Sigmoid colon (tissue), 6 donors: ENCODE measurements at regions not wholly inside any gene's neighbourhood (a gene's known extent, or its start where the extent isn't known, plus 50 kb on each side); places are given as distances from the start of the nearest gene placed in this dataset.

Source experiments
- DNase-seq: peaks from one replicate; pipeline ENCODE4 v3.0.0-alpha.2; 2019
- H3K27ac ChIP-seq, 4 donors: fragments of 200-600 bp; sonication (generic); one replicate each; pipeline ENCODE4 v1.5.1; 2016 to 2019; ENCODE audit warnings: mild to moderate bottlenecking in 1 of 4
- H3K27me3 ChIP-seq, 3 donors: fragments of 200-600 bp; sonication (generic); one replicate each; pipeline ENCODE4 v1.5.1; 2019; ENCODE audit warnings: mild to moderate bottlenecking in 1 of 3
- H3K36me3 ChIP-seq, 4 donors: fragments of 200-600 bp; sonication (generic); one replicate each; pipeline ENCODE4 v1.5.1; 2016 to 2019
- H3K4me1 ChIP-seq, 4 donors: fragments of 200-600 bp; sonication (generic); one replicate each; pipeline ENCODE4 v1.5.1; 2017 to 2019
- H3K4me3 ChIP-seq, 4 donors: fragments of 200-600 bp; sonication (generic); one replicate each; pipeline ENCODE4 v1.5.1; 2017 to 2019; ENCODE audit warnings: mild to moderate bottlenecking in 2 of 4, moderate library complexity in 1 of 4
- H3K9me3 ChIP-seq, 4 donors: fragments of 200-600 bp in 3 of 4; sonication (generic) in 3 of 4; one replicate each; pipeline versions ENCODE4 v1.5.1 to v1.6.1; 2013 to 2019
- CTCF ChIP-seq, 4 experiments: fragments of 450-650 bp in 3 of 4; fragments of 200-600 bp in 1 of 4; IDR thresholded peaks; one replicate each; pipeline ENCODE4 v1.5.1; 2016 to 2019; ENCODE audit warnings: antibody characterized with exemption in 4 of 4, mild to moderate bottlenecking in 3 of 4, moderate library complexity in 2 of 4
- EP300 ChIP-seq, 4 donors: sonication (generic); formaldehyde crosslinking; IDR thresholded peaks; one replicate each; pipeline ENCODE4 v1.6.1; 2017; ENCODE audit warnings: antibody characterized with exemption in 4 of 4
- POLR2A ChIP-seq, 2 donors: fragments of 450-650 bp; IDR thresholded peaks; one replicate each; pipeline ENCODE4 v1.6.1; 2016; ENCODE audit warnings: antibody characterized with exemption in 2 of 2, mild to moderate bottlenecking in 2 of 2, moderate library complexity in 2 of 2
- POLR2AphosphoS5 ChIP-seq, 4 donors: sonication (generic); formaldehyde crosslinking; IDR thresholded peaks; one replicate each; pipeline ENCODE4 v1.6.1; 2017; ENCODE audit warnings: antibody characterized with exemption in 4 of 4
- WGBS, 2 donors: extraction: QIAGEN DNeasy Blood & Tissue Kit; methylation state at CpG; one replicate each; pipeline ENCODE4 v1.1.7; 2013; 5-methylcytosine and 5-hydroxymethylcytosine counted together
- intact Hi-C: fragments of 100-400 bp; cut with DNase I; formaldehyde crosslinking; loops from one replicate; pipeline ENCODE4 v1.15.1; 2023
- donor health status: healthy with polysubstance abuse.
- donor health status: healthy.

DNA sequence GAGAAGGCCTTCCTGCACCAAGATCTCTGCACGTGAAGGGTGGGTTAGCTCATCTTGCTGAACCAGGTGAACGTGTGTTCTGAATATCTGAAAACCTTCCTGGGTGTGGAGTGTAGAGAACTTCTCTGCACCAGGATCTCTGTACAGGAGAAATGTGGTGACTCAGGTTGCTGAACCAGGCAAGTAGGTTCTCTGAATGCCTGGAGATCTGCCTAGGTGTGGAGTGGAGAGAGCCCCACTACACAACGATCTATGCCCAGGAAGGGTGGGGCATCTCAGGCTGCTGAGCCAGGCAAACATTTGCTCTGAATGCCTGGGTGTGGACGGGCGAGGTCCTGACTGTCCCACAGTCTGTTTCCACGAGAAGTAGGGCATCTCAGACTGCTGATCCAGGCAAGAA lies 1002.3 kb upstream of the KCND2 start:
- TF ChIP-seq POLR2AphosphoS5 (IDR thresholded peaks at IDR 0.05) (no peak), CTCF (IDR thresholded peaks at IDR 0.05) (no peak), POLR2A (IDR thresholded peaks at IDR 0.05) (no peak), EP300 (IDR thresholded peaks at IDR 0.05) (no peak)
- H3K27me3 ChIP-seq: no peaks in the 10 kb centered on the region
- H3K9me3 ChIP-seq: no peaks in the 10 kb centered on the region
- no peak for DNase-seq
- no peak overlapping the region for H3K27ac ChIP-seq
- H3K36me3 ChIP-seq: no peaks in the 10 kb centered on the region
- 35 to 73% methylated on average over 6 of the region's 6 CpGs for WGBS, 2 donors
- intact Hi-C loops: loop anchor here (10.0 kb wide), 1 partner anchor 1294 kb away; no protein-coding TSS in a partner anchor
- H3K4me3 ChIP-seq: no peak overlapping the region
- no peaks in the 10 kb centered on the region for H3K4me1 ChIP-seq

DNA sequence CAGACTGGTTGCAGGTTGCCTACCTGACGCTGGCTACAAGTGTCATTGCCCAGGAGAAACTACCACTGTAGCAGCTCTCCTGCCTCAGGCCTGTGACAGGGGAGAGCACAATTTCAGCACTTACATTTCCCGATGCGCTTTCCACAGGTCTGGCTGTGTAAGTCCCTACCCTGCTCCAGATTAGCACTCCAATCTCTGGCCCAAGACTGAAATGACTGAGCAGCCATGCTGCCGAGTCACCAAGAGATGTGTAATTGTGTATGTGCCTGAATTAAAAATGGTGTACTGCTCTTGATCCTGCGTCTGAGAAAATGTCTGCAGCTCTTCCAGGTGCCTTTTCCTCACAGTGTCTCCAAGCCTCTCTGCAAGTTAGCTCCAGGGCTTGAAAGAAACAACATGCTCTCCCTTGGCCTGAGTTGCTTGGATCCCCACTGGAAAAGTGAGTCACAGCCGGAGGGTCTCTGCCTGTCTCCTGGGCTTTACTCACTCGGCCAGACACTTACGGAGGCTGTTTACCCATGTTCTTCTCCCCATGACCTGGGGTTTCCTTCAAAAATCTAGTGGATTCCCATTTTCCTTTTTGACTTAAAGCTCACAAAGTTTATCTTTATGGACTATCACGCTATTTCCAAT lies 1001.7 kb upstream of the KCND2 start:
- no peak for TF ChIP-seq EP300 (IDR thresholded peaks at IDR 0.05)
- TF ChIP-seq CTCF (IDR thresholded peaks at IDR 0.05): no peak
- no peak for TF ChIP-seq POLR2AphosphoS5 (IDR thresholded peaks at IDR 0.05)
- no peak for TF ChIP-seq POLR2A (IDR thresholded peaks at IDR 0.05)
- Histone ChIP-seq H3K4me3 (no peak overlapping the region), H3K27ac (no peak overlapping the region), H3K27me3 (no peaks in the 10 kb centered on the region), H3K4me1 (no peaks in the 10 kb centered on the region), H3K9me3 (no peaks in the 10 kb centered on the region), H3K36me3 (no peaks in the 10 kb centered on the region)
- intact Hi-C loops: loop anchor here (10.0 kb wide), 1 partner anchor 1294 kb away; no protein-coding TSS in a partner anchor
- DNase-seq: no peak
- WGBS, 2 donors: 85 to 86% methylated on average over 9 of the region's 9 CpGs

DNA sequence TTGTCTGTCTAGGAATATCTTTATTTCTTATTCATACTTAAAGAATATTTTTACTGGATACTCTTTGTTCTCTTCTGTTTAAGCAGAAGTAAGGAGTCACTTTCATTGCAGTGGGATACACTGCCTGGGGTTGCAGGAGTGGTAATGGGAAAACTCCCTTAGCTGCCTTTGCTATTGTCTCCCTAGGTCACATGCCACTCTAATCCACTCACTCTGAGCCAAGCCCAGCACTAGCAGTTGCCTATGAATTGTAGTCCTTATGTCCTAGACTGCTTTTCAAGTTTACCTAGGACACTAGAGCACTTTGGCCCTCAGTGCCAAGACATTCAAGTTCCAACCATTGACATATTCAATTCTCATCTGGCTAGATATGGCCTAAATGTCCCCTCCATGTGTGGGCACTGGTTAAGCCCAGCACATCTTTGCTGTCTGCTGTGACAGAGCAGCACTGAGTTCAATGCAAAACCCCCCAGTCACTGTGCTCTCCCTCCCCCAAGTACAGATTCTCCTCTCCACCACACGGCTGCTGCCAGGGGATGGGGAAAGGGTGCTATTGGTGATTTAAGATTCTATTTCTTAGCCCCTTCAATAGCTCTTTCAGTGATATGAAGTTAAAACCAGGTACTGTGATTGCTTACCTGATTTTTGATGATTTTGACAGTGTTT lies 991.7 kb upstream of the KCND2 start:
- intact Hi-C loops: no loop called here
- Histone ChIP-seq H3K4me1 (no peaks in the 10 kb centered on the region), H3K4me3 (no peak overlapping the region), H3K27ac (no peak overlapping the region), H3K9me3 (no peaks in the 10 kb centered on the region), H3K36me3 (no peaks in the 10 kb centered on the region), H3K27me3 (no peaks in the 10 kb centered on the region)
- TF ChIP-seq EP300 (IDR thresholded peaks at IDR 0.05) (no peak), CTCF (IDR thresholded peaks at IDR 0.05) (no peak), POLR2AphosphoS5 (IDR thresholded peaks at IDR 0.05) (no peak), POLR2A (IDR thresholded peaks at IDR 0.05) (no peak)
- DNase-seq: no peak
- 63 to 69% methylated on average over 1 of the region's 1 CpG for WGBS, 2 donors

DNA sequence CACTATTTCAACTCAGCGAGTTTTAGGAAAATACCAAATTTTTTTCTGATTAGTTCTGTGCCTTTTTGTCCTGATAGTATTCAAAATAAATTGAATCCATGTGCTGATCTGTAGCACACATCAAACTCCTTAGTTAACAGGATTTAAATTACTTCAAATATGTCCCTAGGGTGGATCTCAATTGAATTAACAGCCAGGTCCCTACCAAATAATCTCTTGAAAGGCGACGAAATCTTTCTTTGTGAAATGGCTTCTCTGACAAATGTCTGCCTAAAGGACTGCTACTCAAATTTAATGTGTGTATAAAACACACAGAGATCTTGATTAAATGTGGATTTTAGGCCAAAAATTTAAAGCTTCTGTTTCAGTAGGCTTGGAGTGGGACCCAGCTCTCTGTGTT lies 989.6 kb upstream of the KCND2 start:
- Histone ChIP-seq H3K27me3 (no peaks in the 10 kb centered on the region), H3K9me3 (no peaks in the 10 kb centered on the region), H3K4me1 (no peaks in the 10 kb centered on the region), H3K27ac (no peak overlapping the region), H3K36me3 (no peaks in the 10 kb centered on the region), H3K4me3 (no peak overlapping the region)
- DNase-seq: no peak
- intact Hi-C loops: no loop called here
- TF ChIP-seq EP300 (IDR thresholded peaks at IDR 0.05) (no peak), POLR2A (IDR thresholded peaks at IDR 0.05) (no peak), POLR2AphosphoS5 (IDR thresholded peaks at IDR 0.05) (no peak), CTCF (IDR thresholded peaks at IDR 0.05) (no peak)
- WGBS, 2 donors: 83 to 95% methylated on average over 3 of the region's 3 CpGs
